PC-9 (cell line): ENCODE measurements at regions not wholly inside any gene's neighbourhood (a gene's known extent, or its start where the extent isn't known, plus 50 kb on each side); places are given as distances from the start of the nearest gene placed in this dataset.

Experiments
- BruUV-seq: library from RNA; stranded (reverse); fragments of 400-500 nt; replicated peaks from 2 replicates; lab custom pipeline; 2021; lab: Mats Ljungman, UMichigan
- CTCF ChIA-PET: fragments of 300-600 bp; sonication (Branson Sonifier 250); formaldehyde crosslinking; loops from one replicate; lab custom pipeline; 2022; ENCODE audit warnings: antibody characterized with exemption; lab: Charles Lee
- POLR2A ChIA-PET: fragments of 300-600 bp; sonication (Branson Sonifier 250); formaldehyde crosslinking; loops from one replicate; lab custom pipeline; 2022; ENCODE audit warnings: antibody characterized with exemption; ENCODE audit not compliant: unreplicated experiment; lab: Charles Lee
- DNase-seq, 2 experiments: peaks; one replicate each; pipeline versions ENCODE4 v3.0.0 to v3.0.0-alpha.2; 2015 to 2022; ENCODE audit warnings: mixed read lengths in 1 of 2
- H2AFZ ChIP-seq: fragments of 200-600 bp; sonication (generic); 2 replicates; pipeline ENCODE4 v1.8.1; 2017; ENCODE audit warnings: antibody characterized with exemption
- H3F3A ChIP-seq: fragments of 200-600 bp; sonication (generic); 2 replicates; pipeline ENCODE4 v1.8.1; 2017; ENCODE audit warnings: antibody characterized with exemption, mild to moderate bottlenecking, low read depth; ENCODE audit not compliant: insufficient read depth
- H3K27ac ChIP-seq: fragments of 200-600 bp; sonication (generic); 2 replicates; pipeline ENCODE4 v1.6.1; 2016; ENCODE audit warnings: mixed run types
- H3K27me3 ChIP-seq: fragments of 200-600 bp; sonication (generic); 2 replicates; pipeline ENCODE4 v1.6.1; 2016; ENCODE audit warnings: low read depth, mixed run types; ENCODE audit not compliant: insufficient read depth
- H3K36me3 ChIP-seq: fragments of 200-600 bp; sonication (generic); 2 replicates; pipeline ENCODE4 v1.6.1; 2016; ENCODE audit warnings: low read depth, mixed run types
- H3K4me1 ChIP-seq: fragments of 200-600 bp; sonication (generic); replicated peaks from 2 replicates; pipeline ENCODE4 v1.6.1; 2016; ENCODE audit warnings: mixed run types; ENCODE audit not compliant: insufficient read depth
- H3K4me2 ChIP-seq: fragments of 200-600 bp; sonication (generic); 2 replicates; pipeline ENCODE4 v1.6.1; 2017; ENCODE audit warnings: mixed run types
- H3K4me3 ChIP-seq: fragments of 200-600 bp; sonication (generic); 2 replicates; pipeline ENCODE4 v1.6.1; 2016; ENCODE audit warnings: mixed run types
- H3K79me2 ChIP-seq: fragments of 200-600 bp; sonication (generic); 2 replicates; pipeline ENCODE4 v1.6.1; 2017; ENCODE audit warnings: low read depth, mixed run types
- H3K9me2 ChIP-seq: fragments of 200-600 bp; sonication (generic); 2 replicates; pipeline ENCODE4 v1.8.1; 2017; ENCODE audit warnings: mild to moderate bottlenecking; ENCODE audit not compliant: insufficient read depth
- H3K9me3 ChIP-seq: fragments of 200-600 bp; sonication (generic); 2 replicates; pipeline ENCODE4 v1.8.1; 2016; ENCODE audit warnings: low read depth; ENCODE audit not compliant: insufficient read depth
- H4K20me1 ChIP-seq: fragments of 200-600 bp; sonication (generic); 2 replicates; pipeline ENCODE4 v1.8.1; 2017; ENCODE audit not compliant: insufficient read depth
- EZH2 ChIP-seq: fragments of 200-600 bp; sonication (generic); IDR thresholded peaks from 2 replicates; pipeline ENCODE4 v1.8.0; 2017; ENCODE audit warnings: antibody characterized with exemption, low read depth
- intact Hi-C: fragments of 100-400 bp; cut with micrococcal nuclease; formaldehyde crosslinking; loops from one replicate; pipeline ENCODE4 v1.10.0; 2022; ENCODE audit not compliant: unreplicated experiment
- TF ChIP-seq, protein P1 (sequence below): fragments of 200-600 bp; sonication (generic); conservative IDR thresholded peaks from 2 replicates; pipeline ENCODE4 v1.6.1; 2017; ENCODE audit warnings: mixed run types, antibody characterized with exemption, mild to moderate bottlenecking, moderate library complexity

DNA sequence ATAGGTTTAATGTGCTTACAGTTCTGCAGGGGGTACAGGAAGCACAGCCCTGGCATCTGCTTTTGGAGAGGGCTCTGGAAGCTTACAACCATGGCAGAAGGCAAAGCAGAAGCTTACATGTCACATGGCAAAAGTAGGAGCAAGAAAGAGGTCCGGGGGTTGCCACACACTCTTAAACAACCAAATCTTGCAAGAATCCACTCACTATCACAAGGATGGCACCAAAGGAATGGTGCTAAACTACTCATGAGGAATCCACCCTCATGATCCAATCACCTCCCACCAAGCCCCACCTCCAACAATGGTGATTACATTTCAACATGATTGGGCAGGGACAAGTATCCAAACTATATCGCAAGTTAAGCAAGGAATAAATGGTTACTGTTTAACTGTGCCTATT lies 255.8 kb upstream of the AVPR1A start:
- no peaks in the 10 kb centered on the region for H3K27me3 ChIP-seq
- H3K4me1 ChIP-seq, result no peaks in the 10 kb centered on the region
- H2AFZ ChIP-seq, result no peak overlapping the region
- POLR2A ChIA-PET, result no interaction called here
- no peak overlapping the region for H3K27ac ChIP-seq
- no peak for DNase-seq
- no peak overlapping the region for H3K4me3 ChIP-seq
- H3K9me2 ChIP-seq, result no peaks in the 10 kb centered on the region
- intact Hi-C loops, result no loop called here
- no peak overlapping the region for H3K4me2 ChIP-seq
- no peak for TF ChIP-seq EZH2
- TF ChIP-seq, protein P1, sequence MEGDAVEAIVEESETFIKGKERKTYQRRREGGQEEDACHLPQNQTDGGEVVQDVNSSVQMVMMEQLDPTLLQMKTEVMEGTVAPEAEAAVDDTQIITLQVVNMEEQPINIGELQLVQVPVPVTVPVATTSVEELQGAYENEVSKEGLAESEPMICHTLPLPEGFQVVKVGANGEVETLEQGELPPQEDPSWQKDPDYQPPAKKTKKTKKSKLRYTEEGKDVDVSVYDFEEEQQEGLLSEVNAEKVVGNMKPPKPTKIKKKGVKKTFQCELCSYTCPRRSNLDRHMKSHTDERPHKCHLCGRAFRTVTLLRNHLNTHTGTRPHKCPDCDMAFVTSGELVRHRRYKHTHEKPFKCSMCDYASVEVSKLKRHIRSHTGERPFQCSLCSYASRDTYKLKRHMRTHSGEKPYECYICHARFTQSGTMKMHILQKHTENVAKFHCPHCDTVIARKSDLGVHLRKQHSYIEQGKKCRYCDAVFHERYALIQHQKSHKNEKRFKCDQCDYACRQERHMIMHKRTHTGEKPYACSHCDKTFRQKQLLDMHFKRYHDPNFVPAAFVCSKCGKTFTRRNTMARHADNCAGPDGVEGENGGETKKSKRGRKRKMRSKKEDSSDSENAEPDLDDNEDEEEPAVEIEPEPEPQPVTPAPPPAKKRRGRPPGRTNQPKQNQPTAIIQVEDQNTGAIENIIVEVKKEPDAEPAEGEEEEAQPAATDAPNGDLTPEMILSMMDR, result no peak
- H3K36me3 ChIP-seq, result no peaks in the 10 kb centered on the region
- CTCF ChIA-PET, result no interaction called here
- no peaks in the 10 kb centered on the region for H4K20me1 ChIP-seq
- H3F3A ChIP-seq, result no peaks in the 10 kb centered on the region
- no peaks in the 10 kb centered on the region for H3K79me2 ChIP-seq
- no peaks in the 10 kb centered on the region for H3K9me3 ChIP-seq
- BruUV-seq, result no TSS peak

DNA sequence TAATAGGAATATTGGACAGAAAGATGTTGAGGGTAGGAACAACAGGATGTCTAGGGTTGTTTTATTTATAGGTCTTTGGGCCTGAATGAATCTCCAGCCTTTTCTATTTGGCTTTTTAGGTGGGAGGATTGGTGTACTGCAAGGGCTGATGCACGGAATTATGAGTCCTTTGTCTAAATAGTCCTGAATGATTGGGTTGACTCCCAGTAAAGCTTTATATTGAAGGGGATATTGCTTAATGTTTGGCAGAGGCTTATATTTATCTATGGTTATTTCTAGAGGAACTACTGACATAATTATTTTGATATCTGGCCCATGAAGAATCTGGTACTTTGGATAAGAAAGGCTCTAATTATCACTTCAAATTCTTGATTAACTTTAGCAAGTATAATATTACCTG lies 253.6 kb upstream of the AVPR1A start:
- no peak overlapping the region for H2AFZ ChIP-seq
- no peak overlapping the region for H3K4me3 ChIP-seq
- ChIA-PET CTCF (no interaction called here), POLR2A (no interaction called here)
- H3K79me2 ChIP-seq, result no peaks in the 10 kb centered on the region
- H3K9me2 ChIP-seq, result no peaks in the 10 kb centered on the region
- no peak overlapping the region for H3K4me2 ChIP-seq
- DNase-seq, result no peak
- H3K4me1 ChIP-seq, result no peaks in the 10 kb centered on the region
- no peaks in the 10 kb centered on the region for H3K9me3 ChIP-seq
- no TSS peak for BruUV-seq
- H4K20me1 ChIP-seq, result no peaks in the 10 kb centered on the region
- H3K27me3 ChIP-seq, result no peaks in the 10 kb centered on the region
- no peak overlapping the region for H3K27ac ChIP-seq
- TF ChIP-seq, protein P1, result no peak
- TF ChIP-seq EZH2, result no peak
- no peaks in the 10 kb centered on the region for H3K36me3 ChIP-seq
- H3F3A ChIP-seq, result no peaks in the 10 kb centered on the region
- intact Hi-C loops, result no loop called here

DNA sequence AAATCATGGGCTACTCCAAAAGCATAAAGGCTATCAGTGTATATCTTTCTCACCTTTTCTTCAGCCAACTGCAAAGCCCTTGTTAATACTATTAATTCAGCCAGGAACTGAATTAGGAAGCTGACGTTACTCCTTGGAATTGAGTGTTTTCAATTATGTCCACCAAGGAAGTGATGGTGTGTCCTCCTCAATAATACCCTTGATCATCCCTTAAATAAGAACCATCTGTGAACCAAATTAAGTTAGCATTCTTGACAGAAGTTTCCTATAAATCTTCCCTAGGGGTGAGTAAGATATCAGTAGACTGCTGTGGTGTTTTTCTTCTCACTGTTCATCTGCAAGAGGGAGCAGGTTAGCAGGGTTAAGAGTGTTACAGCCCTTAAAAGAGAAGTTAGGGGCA lies 252.3 kb upstream of the AVPR1A start:
- no peaks in the 10 kb centered on the region for H3K9me3 ChIP-seq
- H3K4me2 ChIP-seq, result no peak overlapping the region
- no peak for TF ChIP-seq EZH2
- TF ChIP-seq, protein P1, result no peak
- BruUV-seq, result no TSS peak
- no peaks in the 10 kb centered on the region for H3F3A ChIP-seq
- DNase-seq, result no peak
- no peaks in the 10 kb centered on the region for H3K4me1 ChIP-seq
- H3K4me3 ChIP-seq, result no peak overlapping the region
- H3K27me3 ChIP-seq, result no peaks in the 10 kb centered on the region
- no peak overlapping the region for H3K27ac ChIP-seq
- H3K9me2 ChIP-seq, result no peaks in the 10 kb centered on the region
- intact Hi-C loops, result no loop called here
- no peaks in the 10 kb centered on the region for H4K20me1 ChIP-seq
- POLR2A ChIA-PET, result no interaction called here
- CTCF ChIA-PET, result no interaction called here
- H3K79me2 ChIP-seq, result no peaks in the 10 kb centered on the region
- no peak overlapping the region for H2AFZ ChIP-seq
- H3K36me3 ChIP-seq, result no peaks in the 10 kb centered on the region
